Adrenal gland (tissue), 5 donors: ENCODE measurements at regions not wholly inside any gene's neighbourhood (a gene's known extent, or its start where the extent isn't known, plus 50 kb on each side); places are given as distances from the start of the nearest gene placed in this dataset.

ENCODE experiments used
- CTCF ChIP-seq, 6 experiments: fragments of 450-650 bp in 4 of 6; fragments of 200-600 bp in 2 of 6; sonication (generic) in 1 of 6; IDR thresholded peaks; 1 replicate in 5 of 6; 2 replicates in 1 of 6; pipeline versions ENCODE4 v1.5.1 to v1.8.0; 2016 to 2021; ENCODE audit warnings: antibody characterized with exemption in 6 of 6, mild to moderate bottlenecking in 2 of 6, moderate library complexity in 1 of 6
- POLR2A ChIP-seq, 2 donors: fragments of 450-650 bp; IDR thresholded peaks; one replicate each; pipeline ENCODE4 v1.6.1; 2017; ENCODE audit warnings: antibody characterized with exemption in 2 of 2, mild to moderate bottlenecking in 2 of 2, moderate library complexity in 1 of 2
- donor health status: DM: no; HTN: no; CAD: no.

GRCh38 chr20:10877342-10877741 lies 203.5 kb upstream of the JAG1 start:
- TF ChIP-seq CTCF (IDR thresholded peaks at IDR 0.05) (no peak), POLR2A (IDR thresholded peaks at IDR 0.05) (no peak)
